Uterus (tissue), 3 donors: ENCODE measurements at regions not wholly inside any gene's neighbourhood (a gene's known extent, or its start where the extent isn't known, plus 50 kb on each side); places are given as distances from the start of the nearest gene placed in this dataset.

Experiments
- DNase-seq, 2 donors: peaks; one replicate each; pipeline ENCODE4 v3.0.0-alpha.2; 2019 to 2020
- H3K27ac ChIP-seq, 2 donors: fragments of 200-600 bp; sonication (generic); 1 replicate in 1 of 2; 2 replicates in 1 of 2; pipeline ENCODE4 v1.5.1; 2016 to 2018
- H3K27me3 ChIP-seq, 2 donors: fragments of 200-600 bp; sonication (generic); one replicate each; pipeline ENCODE4 v1.5.1; 2018 to 2019; ENCODE audit warnings: control low read depth in 1 of 2
- H3K36me3 ChIP-seq, 2 donors: fragments of 200-600 bp; sonication (generic); one replicate each; pipeline ENCODE4 v1.5.1; 2019; ENCODE audit warnings: control low read depth in 1 of 2
- H3K4me1 ChIP-seq, 2 donors: fragments of 200-600 bp; sonication (generic); one replicate each; pipeline ENCODE4 v1.5.1; 2018 to 2019; ENCODE audit warnings: control low read depth in 1 of 2
- H3K4me3 ChIP-seq, 2 donors: fragments of 200-600 bp; sonication (generic); 1 replicate in 1 of 2; 2 replicates in 1 of 2; pipeline ENCODE4 v1.5.1; 2018 to 2019; ENCODE audit warnings: mild to moderate bottlenecking in 1 of 2
- H3K9me3 ChIP-seq, 2 donors: fragments of 200-600 bp; sonication (generic); one replicate each; pipeline ENCODE4 v1.5.1; 2019; ENCODE audit warnings: control low read depth in 1 of 2
- POLR2A ChIP-seq, 2 donors: fragments of 450-650 bp; IDR thresholded peaks; one replicate each; pipeline ENCODE4 v1.6.1; 2016; ENCODE audit warnings: antibody characterized with exemption in 2 of 2, mild to moderate bottlenecking in 1 of 2, moderate library complexity in 1 of 2
- intact Hi-C: fragments of 100-400 bp; cut with DNase I; formaldehyde crosslinking; loops from one replicate; pipeline ENCODE4 v1.15.1; 2023; ENCODE audit warnings: low total_unique reads
- TF ChIP-seq, protein P1 (sequence below), 4 experiments: fragments of 200-600 bp in 2 of 4; fragments of 450-650 bp in 2 of 4; sonication (generic) in 2 of 4; IDR thresholded peaks; one replicate each; pipeline ENCODE4 v1.5.1; 2016 to 2019; ENCODE audit warnings: antibody characterized with exemption in 4 of 4, mild to moderate bottlenecking in 2 of 4, moderate library complexity in 1 of 4
- donor health status: DM: yes; HTN: yes; CAD: no.

DNA sequence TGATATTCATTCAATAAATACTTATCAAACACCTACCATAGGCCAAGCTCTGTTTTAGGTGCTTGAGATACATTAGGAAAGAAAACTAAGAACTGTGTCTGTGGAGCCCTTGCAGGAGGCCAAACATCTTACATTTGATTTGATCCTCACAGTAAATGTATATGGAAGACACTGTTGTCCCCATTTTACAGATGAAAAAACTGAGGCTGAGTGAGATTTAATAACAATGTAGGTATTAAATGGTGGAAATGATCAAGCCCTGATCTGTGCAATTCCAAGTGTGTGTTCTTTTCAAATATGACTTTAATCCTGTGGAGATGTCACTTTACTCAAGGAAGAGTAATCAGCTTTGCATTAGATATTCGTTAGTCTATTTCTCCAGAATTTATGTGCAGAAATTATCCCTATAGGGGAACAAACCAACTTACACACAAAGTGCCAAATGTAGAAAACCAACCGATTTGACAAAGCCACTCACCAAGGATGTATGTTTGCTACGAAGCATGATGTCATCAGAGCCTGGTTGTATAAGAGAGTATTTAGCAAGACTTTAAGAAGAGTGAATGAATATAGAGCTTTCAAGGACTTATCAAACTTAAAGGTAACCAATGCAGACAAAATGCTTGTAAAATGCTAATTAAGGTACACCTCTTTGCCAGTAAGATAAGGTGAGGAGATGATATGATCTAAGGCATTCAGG, 153.9 kb upstream of the NFIB start:
- H3K27ac ChIP-seq: no peak overlapping the region
- no peaks in the 10 kb centered on the region for H3K27me3 ChIP-seq
- no peak for DNase-seq
- H3K4me3 ChIP-seq: no peak overlapping the region
- H3K36me3 ChIP-seq: no peaks in the 10 kb centered on the region
- H3K9me3 ChIP-seq: no peaks in the 10 kb centered on the region
- no peaks in the 10 kb centered on the region for H3K4me1 ChIP-seq
- intact Hi-C loops: no loop called here
- TF ChIP-seq, protein P1, sequence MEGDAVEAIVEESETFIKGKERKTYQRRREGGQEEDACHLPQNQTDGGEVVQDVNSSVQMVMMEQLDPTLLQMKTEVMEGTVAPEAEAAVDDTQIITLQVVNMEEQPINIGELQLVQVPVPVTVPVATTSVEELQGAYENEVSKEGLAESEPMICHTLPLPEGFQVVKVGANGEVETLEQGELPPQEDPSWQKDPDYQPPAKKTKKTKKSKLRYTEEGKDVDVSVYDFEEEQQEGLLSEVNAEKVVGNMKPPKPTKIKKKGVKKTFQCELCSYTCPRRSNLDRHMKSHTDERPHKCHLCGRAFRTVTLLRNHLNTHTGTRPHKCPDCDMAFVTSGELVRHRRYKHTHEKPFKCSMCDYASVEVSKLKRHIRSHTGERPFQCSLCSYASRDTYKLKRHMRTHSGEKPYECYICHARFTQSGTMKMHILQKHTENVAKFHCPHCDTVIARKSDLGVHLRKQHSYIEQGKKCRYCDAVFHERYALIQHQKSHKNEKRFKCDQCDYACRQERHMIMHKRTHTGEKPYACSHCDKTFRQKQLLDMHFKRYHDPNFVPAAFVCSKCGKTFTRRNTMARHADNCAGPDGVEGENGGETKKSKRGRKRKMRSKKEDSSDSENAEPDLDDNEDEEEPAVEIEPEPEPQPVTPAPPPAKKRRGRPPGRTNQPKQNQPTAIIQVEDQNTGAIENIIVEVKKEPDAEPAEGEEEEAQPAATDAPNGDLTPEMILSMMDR (IDR thresholded peaks at IDR 0.05): no peak
- TF ChIP-seq POLR2A (IDR thresholded peaks at IDR 0.05): no peak

DNA sequence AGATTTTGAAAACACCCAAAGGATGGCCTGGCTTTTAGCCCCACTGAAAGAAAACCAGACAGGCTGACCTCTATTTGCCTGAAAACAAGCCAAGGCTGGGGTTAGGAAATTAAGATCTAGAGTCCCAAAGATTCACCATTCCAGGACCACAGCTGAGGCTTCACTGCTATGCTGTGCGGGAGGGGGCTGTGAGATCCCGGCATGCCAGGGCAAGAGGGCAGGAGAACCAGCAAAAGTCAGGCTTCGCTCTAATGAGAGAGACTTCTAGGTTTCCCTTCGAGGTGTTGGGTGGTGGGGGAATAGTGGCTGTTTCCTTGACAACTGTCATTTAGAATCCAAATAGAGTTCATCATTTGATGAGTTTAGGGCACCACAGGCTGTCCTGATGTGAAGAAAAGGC, 152.9 kb upstream of the NFIB start:
- Histone ChIP-seq H3K27me3 (no peaks in the 10 kb centered on the region), H3K27ac (no peak overlapping the region), H3K4me1 (no peaks in the 10 kb centered on the region), H3K9me3 (no peaks in the 10 kb centered on the region), H3K36me3 (no peaks in the 10 kb centered on the region), H3K4me3 (no peak overlapping the region)
- no peak for DNase-seq
- intact Hi-C loops: no loop called here
- TF ChIP-seq, protein P1 (IDR thresholded peaks at IDR 0.05): no peak
- no peak for TF ChIP-seq POLR2A (IDR thresholded peaks at IDR 0.05)

DNA sequence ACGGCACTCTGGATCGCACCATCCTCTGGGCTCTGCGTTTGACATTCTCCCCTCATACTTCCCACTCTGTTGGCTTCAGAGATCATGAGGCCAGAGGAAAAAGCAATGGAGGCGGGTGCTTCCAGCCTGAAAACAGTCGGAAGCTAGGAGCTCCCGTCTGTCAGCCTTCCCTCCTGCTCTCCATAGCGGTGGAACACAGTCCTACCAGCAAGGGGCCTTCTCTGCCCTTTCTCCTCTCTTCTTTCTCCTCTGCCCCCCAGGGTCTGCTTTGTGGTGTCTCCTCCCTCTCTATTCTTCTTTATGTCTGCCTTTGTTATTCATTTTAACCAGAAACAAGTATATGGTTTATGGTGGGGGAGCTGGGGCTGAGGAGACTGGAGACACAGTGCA, 152.5 kb upstream of the NFIB start:
- no peaks in the 10 kb centered on the region for H3K4me1 ChIP-seq
- H3K27me3 ChIP-seq: no peaks in the 10 kb centered on the region
- intact Hi-C loops: no loop called here
- H3K27ac ChIP-seq: no peak overlapping the region
- DNase-seq: no peak
- no peaks in the 10 kb centered on the region for H3K9me3 ChIP-seq
- no peaks in the 10 kb centered on the region for H3K36me3 ChIP-seq
- no peak for TF ChIP-seq POLR2A (IDR thresholded peaks at IDR 0.05)
- TF ChIP-seq, protein P1 (IDR thresholded peaks at IDR 0.05): no peak
- H3K4me3 ChIP-seq: no peak overlapping the region

DNA sequence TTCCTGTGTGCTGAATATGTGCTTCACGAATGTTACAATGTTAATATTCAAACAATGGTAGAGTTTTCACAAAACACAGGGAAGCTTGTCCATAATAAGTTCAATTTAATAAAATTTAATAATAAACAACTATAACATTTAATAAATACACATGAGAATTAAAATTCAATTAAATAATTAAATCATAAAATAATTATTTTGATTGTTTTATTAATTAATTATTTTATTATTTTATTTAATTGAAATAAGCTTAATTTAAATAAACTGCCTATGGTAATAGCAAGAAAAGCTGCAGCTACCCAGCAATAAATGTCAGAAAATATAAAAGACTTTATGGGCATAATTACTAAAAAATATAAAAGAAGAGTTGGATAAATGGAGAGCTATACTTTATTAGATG, 149.0 kb upstream of the NFIB start:
- DNase-seq: no peak
- Histone ChIP-seq H3K27me3 (no peaks in the 10 kb centered on the region), H3K4me1 (no peaks in the 10 kb centered on the region), H3K27ac (no peak overlapping the region), H3K36me3 (no peaks in the 10 kb centered on the region), H3K4me3 (no peak overlapping the region), H3K9me3 (no peaks in the 10 kb centered on the region)
- TF ChIP-seq, protein P1 (IDR thresholded peaks at IDR 0.05): no peak
- TF ChIP-seq POLR2A (IDR thresholded peaks at IDR 0.05): no peak
- intact Hi-C loops: no loop called here

DNA sequence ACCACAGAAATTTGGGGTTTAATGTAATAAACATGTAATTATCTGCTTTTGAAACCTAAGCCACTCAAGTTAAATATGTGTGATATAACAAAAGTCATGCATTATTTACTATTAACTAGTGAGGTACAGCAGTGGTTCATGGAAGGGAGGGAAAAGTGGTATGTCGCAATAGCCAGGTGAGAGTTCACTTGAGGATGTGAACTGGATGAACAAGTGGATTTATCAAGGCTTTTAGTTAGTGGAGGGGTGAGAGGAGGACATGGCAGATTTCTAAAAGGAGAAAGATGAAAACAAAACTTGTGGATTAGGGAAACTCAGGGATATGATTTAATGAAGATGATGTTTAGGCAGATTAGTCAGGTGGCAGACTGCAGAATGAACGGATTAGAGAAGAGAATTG, 141.3 kb upstream of the NFIB start:
- no peak for TF ChIP-seq POLR2A (IDR thresholded peaks at IDR 0.05)
- TF ChIP-seq, protein P1 (IDR thresholded peaks at IDR 0.05): no peak
- Histone ChIP-seq H3K27me3 (no peaks in the 10 kb centered on the region), H3K4me1 (no peaks in the 10 kb centered on the region), H3K4me3 (no peak overlapping the region), H3K27ac (no peak overlapping the region), H3K36me3 (no peaks in the 10 kb centered on the region), H3K9me3 (no peaks in the 10 kb centered on the region)
- DNase-seq: no peak
- intact Hi-C loops: no loop called here
